Thyroid gland (tissue), 4 donors: ENCODE measurements at regions not wholly inside any gene's neighbourhood (a gene's known extent, or its start where the extent isn't known, plus 50 kb on each side); places are given as distances from the start of the nearest gene placed in this dataset.

Source experiments
- DNase-seq, 2 donors: peaks; one replicate each; pipeline ENCODE4 v3.0.0-alpha.2; 2019
- H3K27ac ChIP-seq, 3 donors: fragments of 200-600 bp; sonication (generic); 1 replicate in 2 of 3; 2 replicates in 1 of 3; pipeline ENCODE4 v1.5.1; 2016 to 2019; ENCODE audit warnings: mild to moderate bottlenecking in 1 of 3, moderate library complexity in 1 of 3
- H3K27me3 ChIP-seq: fragments of 200-600 bp; sonication (generic); one replicate; pipeline ENCODE4 v1.5.1; 2019
- H3K36me3 ChIP-seq, 2 donors: fragments of 200-600 bp; sonication (generic); one replicate each; pipeline ENCODE4 v1.5.1; 2016 to 2019
- H3K4me1 ChIP-seq, 2 donors: fragments of 200-600 bp; sonication (generic); one replicate each; pipeline ENCODE4 v1.5.1; 2017 to 2019
- H3K4me3 ChIP-seq, 3 donors: fragments of 200-600 bp; sonication (generic); replicated peaks in 1 of 3; 1 replicate in 2 of 3; 2 replicates in 1 of 3; pipeline ENCODE4 v1.5.1; 2016; ENCODE audit warnings: mild to moderate bottlenecking in 1 of 3
- H3K9me3 ChIP-seq: fragments of 200-600 bp; sonication (generic); one replicate; pipeline ENCODE4 v1.5.1; 2017
- POLR2A ChIP-seq, 2 donors: fragments of 450-650 bp; IDR thresholded peaks; one replicate each; pipeline ENCODE4 v1.6.1; 2017; ENCODE audit warnings: antibody characterized with exemption in 2 of 2, mild to moderate bottlenecking in 2 of 2, moderate library complexity in 1 of 2
- WGBS, 2 donors: methylation state at CpG; one replicate each; pipeline ENCODE4 v1.1.5; 2017; 5-methylcytosine and 5-hydroxymethylcytosine counted together
- intact Hi-C: fragments of 100-400 bp; cut with DNase I; formaldehyde crosslinking; loops from one replicate; pipeline ENCODE4 v1.15.1; 2023
- TF ChIP-seq, protein P1 (sequence below), 6 experiments: fragments of 200-600 bp in 3 of 6; fragments of 450-650 bp in 3 of 6; sonication (generic) in 3 of 6; IDR thresholded peaks; one replicate each; pipeline ENCODE4 v1.5.1; 2016 to 2019; ENCODE audit warnings: antibody characterized with exemption in 6 of 6, mild to moderate bottlenecking in 2 of 6, inconsistent platforms in 1 of 6, moderate library complexity in 1 of 6

DNA sequence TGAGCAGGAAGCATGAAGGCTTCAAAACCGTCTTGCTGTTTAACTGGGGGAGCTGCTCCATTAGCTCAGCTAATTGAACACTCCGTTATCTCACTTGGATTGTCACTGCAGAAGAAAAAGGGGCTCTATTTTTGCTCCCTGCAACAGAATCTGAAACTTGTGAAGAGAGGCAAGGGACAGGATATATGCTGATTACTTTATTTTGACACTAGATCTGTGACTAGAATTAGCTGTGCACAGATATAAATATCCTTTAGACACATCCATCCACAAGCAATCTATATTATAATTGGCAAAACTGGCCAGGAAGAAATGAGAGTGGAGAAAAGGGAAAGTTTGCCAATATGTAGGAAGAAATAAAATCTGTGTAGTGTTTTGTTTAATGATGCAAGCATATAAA is 700.1 kb upstream of the CHAC2 start:
- Histone ChIP-seq H3K27me3 (no peaks in the 10 kb centered on the region), H3K4me1 (no peaks in the 10 kb centered on the region), H3K27ac (no peak overlapping the region), H3K9me3 (no peaks in the 10 kb centered on the region), H3K36me3 (no peaks in the 10 kb centered on the region), H3K4me3 (no peak overlapping the region)
- no peak for TF ChIP-seq POLR2A (IDR thresholded peaks at IDR 0.05)
- TF ChIP-seq, protein P1, sequence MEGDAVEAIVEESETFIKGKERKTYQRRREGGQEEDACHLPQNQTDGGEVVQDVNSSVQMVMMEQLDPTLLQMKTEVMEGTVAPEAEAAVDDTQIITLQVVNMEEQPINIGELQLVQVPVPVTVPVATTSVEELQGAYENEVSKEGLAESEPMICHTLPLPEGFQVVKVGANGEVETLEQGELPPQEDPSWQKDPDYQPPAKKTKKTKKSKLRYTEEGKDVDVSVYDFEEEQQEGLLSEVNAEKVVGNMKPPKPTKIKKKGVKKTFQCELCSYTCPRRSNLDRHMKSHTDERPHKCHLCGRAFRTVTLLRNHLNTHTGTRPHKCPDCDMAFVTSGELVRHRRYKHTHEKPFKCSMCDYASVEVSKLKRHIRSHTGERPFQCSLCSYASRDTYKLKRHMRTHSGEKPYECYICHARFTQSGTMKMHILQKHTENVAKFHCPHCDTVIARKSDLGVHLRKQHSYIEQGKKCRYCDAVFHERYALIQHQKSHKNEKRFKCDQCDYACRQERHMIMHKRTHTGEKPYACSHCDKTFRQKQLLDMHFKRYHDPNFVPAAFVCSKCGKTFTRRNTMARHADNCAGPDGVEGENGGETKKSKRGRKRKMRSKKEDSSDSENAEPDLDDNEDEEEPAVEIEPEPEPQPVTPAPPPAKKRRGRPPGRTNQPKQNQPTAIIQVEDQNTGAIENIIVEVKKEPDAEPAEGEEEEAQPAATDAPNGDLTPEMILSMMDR (IDR thresholded peaks at IDR 0.05): no peak
- 61 to 78% methylated on average over 2 of the region's 2 CpGs for WGBS, 2 donors
- DNase-seq: no peak
- intact Hi-C loops: no loop called here

GRCh38 chr2:53067056-53067455 is 700.5 kb upstream of the CHAC2 start:
- Histone ChIP-seq H3K36me3 (no peaks in the 10 kb centered on the region), H3K4me3 (no peak overlapping the region), H3K27ac (no peak overlapping the region), H3K27me3 (no peaks in the 10 kb centered on the region), H3K9me3 (no peaks in the 10 kb centered on the region), H3K4me1 (no peaks in the 10 kb centered on the region)
- 54 to 68% methylated on average over 2 of the region's 2 CpGs for WGBS, 2 donors
- intact Hi-C loops: no loop called here
- DNase-seq: no peak
- TF ChIP-seq POLR2A (IDR thresholded peaks at IDR 0.05): no peak
- TF ChIP-seq, protein P1 (IDR thresholded peaks at IDR 0.05): no peak

DNA sequence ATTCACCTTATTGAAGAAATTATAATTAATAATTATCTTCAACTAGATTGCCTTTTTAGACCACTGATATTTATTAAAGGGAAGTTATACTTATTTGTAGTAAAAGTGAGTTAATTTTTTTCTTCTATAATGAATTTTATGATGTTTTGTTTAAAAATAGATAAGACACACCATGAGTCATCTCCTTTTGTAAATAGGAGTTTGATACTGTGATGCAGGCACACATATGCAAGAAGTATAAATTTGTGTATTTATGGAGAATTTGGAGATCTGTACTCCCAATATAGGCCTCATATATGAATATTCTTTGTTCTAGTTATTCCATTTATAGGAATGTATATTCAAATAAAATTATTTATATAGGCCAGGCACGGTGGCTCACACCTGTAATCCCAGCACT is 703.5 kb upstream of the CHAC2 start:
- WGBS, 2 donors: 77 to 88% methylated on average over 1 of the region's 1 CpG
- Histone ChIP-seq H3K9me3 (no peaks in the 10 kb centered on the region), H3K27me3 (no peaks in the 10 kb centered on the region)

DNA sequence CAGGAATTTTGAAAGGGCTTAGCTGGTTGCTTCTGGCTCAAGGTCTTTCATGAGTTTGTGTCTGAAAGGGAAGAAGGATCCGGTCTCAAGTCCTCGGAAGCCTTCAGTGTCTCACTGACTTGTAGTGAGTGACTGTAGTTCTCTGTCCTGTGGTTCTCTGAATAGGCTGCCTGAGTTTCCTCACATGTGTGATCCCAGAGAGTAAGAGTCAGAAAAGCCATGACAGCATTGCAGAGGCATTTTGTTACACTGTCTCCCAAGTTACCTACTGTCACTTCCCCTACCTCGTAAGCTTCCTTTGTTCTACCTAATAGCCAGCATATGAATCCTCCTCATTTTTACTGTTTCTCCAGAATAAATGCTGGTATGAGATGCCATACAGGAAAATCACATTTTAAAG is 709.1 kb upstream of the CHAC2 start:
- Histone ChIP-seq H3K36me3 (no peaks in the 10 kb centered on the region), H3K4me1 (no peaks in the 10 kb centered on the region), H3K9me3 (no peaks in the 10 kb centered on the region), H3K4me3 (no peak overlapping the region), H3K27me3 (no peaks in the 10 kb centered on the region), H3K27ac (no peak overlapping the region)
- intact Hi-C loops: no loop called here
- TF ChIP-seq POLR2A (IDR thresholded peaks at IDR 0.05): no peak
- TF ChIP-seq, protein P1 (IDR thresholded peaks at IDR 0.05): no peak
- no peak for DNase-seq
- 82 to 92% methylated on average over 3 of the region's 3 CpGs for WGBS, 2 donors

More for the DNA sequence above, 703.5 kb upstream of the CHAC2 start:
- intact Hi-C loops: no loop called here
- Histone ChIP-seq H3K27ac (no peak overlapping the region), H3K4me3 (no peak overlapping the region), H3K36me3 (no peaks in the 10 kb centered on the region), H3K4me1 (no peaks in the 10 kb centered on the region)
- TF ChIP-seq POLR2A (IDR thresholded peaks at IDR 0.05): no peak
- TF ChIP-seq, protein P1 (IDR thresholded peaks at IDR 0.05): no peak
- no peak for DNase-seq

DNA sequence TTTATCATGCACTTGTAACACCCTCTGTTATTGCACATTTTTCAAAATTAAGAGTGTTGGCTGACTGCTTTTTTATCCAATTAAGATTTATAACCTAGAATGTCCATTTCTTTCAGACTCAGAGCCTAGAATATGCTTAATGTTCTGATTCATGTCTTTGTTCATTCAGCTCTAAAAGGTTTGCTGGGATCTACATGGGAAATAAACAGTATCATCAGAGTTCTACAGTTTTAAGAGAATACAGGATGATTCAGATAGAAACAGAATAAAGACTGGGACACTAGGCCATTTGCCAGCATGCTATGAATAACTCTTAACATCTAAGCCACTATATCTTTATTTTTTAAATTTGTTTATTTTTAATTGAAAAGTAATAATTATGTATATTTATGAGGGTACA is 713.7 kb upstream of the CHAC2 start:
- Histone ChIP-seq H3K9me3 (no peaks in the 10 kb centered on the region), H3K27me3 (no peaks in the 10 kb centered on the region), H3K4me1 (no peaks in the 10 kb centered on the region), H3K27ac (no peak overlapping the region), H3K4me3 (no peak overlapping the region), H3K36me3 (no peaks in the 10 kb centered on the region)
- no peak for DNase-seq
- intact Hi-C loops: no loop called here
- TF ChIP-seq, protein P1 (IDR thresholded peaks at IDR 0.05): no peak
- TF ChIP-seq POLR2A (IDR thresholded peaks at IDR 0.05): no peak
